Rectal smooth muscle tissue (tissue), 1 donor: ENCODE measurements at regions not wholly inside any gene's neighbourhood (a gene's known extent, or its start where the extent isn't known, plus 50 kb on each side); places are given as distances from the start of the nearest gene placed in this dataset.
"Not testable (repeated sequence)": the region's sequence is repeated elsewhere in the genome, so short reads cannot be mapped to it uniquely, and the experiment has no call there.

ENCODE experiments used
- H3K27ac ChIP-seq: one replicate; pipeline ENCODE4 v1.7.0; 2013; ENCODE audit warnings: low read depth, low read length, inconsistent platforms
- H3K27me3 ChIP-seq: one replicate; pipeline ENCODE4 v1.7.0; 2013; ENCODE audit warnings: low read length; ENCODE audit not compliant: control insufficient read depth, insufficient read depth
- H3K36me3 ChIP-seq: one replicate; pipeline ENCODE4 v1.7.0; 2013; ENCODE audit warnings: low read length; ENCODE audit not compliant: control insufficient read depth, insufficient read depth
- H3K4me1 ChIP-seq: one replicate; pipeline ENCODE4 v1.7.0; 2013; ENCODE audit warnings: low read length; ENCODE audit not compliant: control insufficient read depth, insufficient read depth
- H3K4me3 ChIP-seq: one replicate; pipeline ENCODE4 v1.7.0; 2013; ENCODE audit warnings: low read length
- H3K9ac ChIP-seq: one replicate; pipeline ENCODE4 v1.7.0; 2013; ENCODE audit warnings: low read length

- Histone ChIP-seq H3K36me3 (no peaks in the 10 kb centered on the region), H3K9ac (no peak overlapping the region), H3K27ac (no peak overlapping the region), H3K27me3 (no peaks in the 10 kb centered on the region), H3K4me3 (no peak overlapping the region), H3K4me1 (peaks cover 6% of the 10 kb centered on the region)
Observed at GRCh38 chr5:144024545-144024944, 145.9 kb downstream of the YIPF5 start.

- no peak overlapping the region for H3K27ac ChIP-seq
- no peak overlapping the region for H3K9ac ChIP-seq
- H3K4me3 ChIP-seq = no peak overlapping the region
- no peaks in the 10 kb centered on the region for H3K27me3 ChIP-seq
- peaks cover 6% of the 10 kb centered on the region for H3K4me1 ChIP-seq
- H3K36me3 ChIP-seq = no peaks in the 10 kb centered on the region
Observed at GRCh38 chr5:144026286-144026685, 144.2 kb downstream of the YIPF5 start.

GRCh38 chr5:144028058-144028457 is 142.4 kb downstream of the YIPF5 start:
- Histone ChIP-seq H3K36me3 (no peaks in the 10 kb centered on the region), H3K27me3 (no peaks in the 10 kb centered on the region), H3K27ac (peak overlapping the region; percentile 52), H3K9ac (no peak overlapping the region), H3K4me1 (peaks cover 7% of the 10 kb centered on the region), H3K4me3 (no peak overlapping the region)

- Histone ChIP-seq H3K4me1 (peaks cover 12% of the 10 kb centered on the region), H3K27me3 (no peaks in the 10 kb centered on the region), H3K36me3 (no peaks in the 10 kb centered on the region), H3K27ac (peak overlapping the region; percentile 52), H3K9ac (no peak overlapping the region), H3K4me3 (no peak overlapping the region)
Observed at GRCh38 chr5:144028636-144029035, 141.8 kb downstream of the YIPF5 start.

- H3K9ac ChIP-seq = no peak overlapping the region
- peaks cover 12% of the 10 kb centered on the region for H3K4me1 ChIP-seq
- H3K4me3 ChIP-seq = no peak overlapping the region
- H3K36me3 ChIP-seq = no peaks in the 10 kb centered on the region
- no peaks in the 10 kb centered on the region for H3K27me3 ChIP-seq
- no peak overlapping the region for H3K27ac ChIP-seq
Observed at GRCh38 chr5:144030904-144031303, 139.6 kb downstream of the YIPF5 start.

- no peak overlapping the region for H3K4me3 ChIP-seq
- no peak overlapping the region for H3K27ac ChIP-seq
- no peaks in the 10 kb centered on the region for H3K36me3 ChIP-seq
- peaks cover 12% of the 10 kb centered on the region for H3K4me1 ChIP-seq
- H3K9ac ChIP-seq = no peak overlapping the region
- no peaks in the 10 kb centered on the region for H3K27me3 ChIP-seq
Observed at GRCh38 chr5:144032375-144032774, 138.1 kb downstream of the YIPF5 start.

GRCh38 chr5:144033486-144033885 is 137.0 kb downstream of the YIPF5 start:
- no peaks in the 10 kb centered on the region for H3K27me3 ChIP-seq
- no peak overlapping the region for H3K9ac ChIP-seq
- peaks cover 6% of the 10 kb centered on the region for H3K4me1 ChIP-seq
- H3K4me3 ChIP-seq = no peak overlapping the region
- H3K27ac ChIP-seq = no peak overlapping the region
- no peaks in the 10 kb centered on the region for H3K36me3 ChIP-seq

- Histone ChIP-seq H3K27me3 (no peaks in the 10 kb centered on the region), H3K4me3 (no peak overlapping the region), H3K27ac (no peak overlapping the region), H3K36me3 (no peaks in the 10 kb centered on the region), H3K9ac (no peak overlapping the region), H3K4me1 (peaks cover 6% of the 10 kb centered on the region)
Observed at GRCh38 chr5:144035046-144035740, 135.3 kb downstream of the YIPF5 start.

DNA sequence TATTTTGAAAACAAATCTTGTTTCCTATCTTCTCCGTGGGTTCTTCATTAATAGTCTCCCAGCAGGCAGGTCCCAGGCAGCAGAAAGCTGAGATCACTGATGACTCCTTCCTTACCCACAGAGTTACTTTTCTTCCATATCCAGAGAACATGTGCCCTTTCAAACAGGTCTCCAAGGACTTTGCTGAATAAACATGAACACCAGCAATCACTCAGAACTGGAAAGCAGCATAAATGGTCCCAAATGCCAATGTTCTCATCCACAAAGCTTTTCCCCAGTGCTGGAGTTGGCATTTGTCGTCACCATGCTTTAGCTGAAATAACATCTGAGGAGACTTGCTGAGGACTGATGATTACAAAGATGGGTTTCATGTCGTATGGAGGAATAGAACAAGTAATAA is 134.0 kb downstream of the YIPF5 start:
- H3K27me3 ChIP-seq = no peaks in the 10 kb centered on the region
- no peak overlapping the region for H3K27ac ChIP-seq
- H3K4me3 ChIP-seq = no peak overlapping the region
- no peak overlapping the region for H3K9ac ChIP-seq
- H3K36me3 ChIP-seq = no peaks in the 10 kb centered on the region
- H3K4me1 ChIP-seq = peaks cover 6% of the 10 kb centered on the region

DNA sequence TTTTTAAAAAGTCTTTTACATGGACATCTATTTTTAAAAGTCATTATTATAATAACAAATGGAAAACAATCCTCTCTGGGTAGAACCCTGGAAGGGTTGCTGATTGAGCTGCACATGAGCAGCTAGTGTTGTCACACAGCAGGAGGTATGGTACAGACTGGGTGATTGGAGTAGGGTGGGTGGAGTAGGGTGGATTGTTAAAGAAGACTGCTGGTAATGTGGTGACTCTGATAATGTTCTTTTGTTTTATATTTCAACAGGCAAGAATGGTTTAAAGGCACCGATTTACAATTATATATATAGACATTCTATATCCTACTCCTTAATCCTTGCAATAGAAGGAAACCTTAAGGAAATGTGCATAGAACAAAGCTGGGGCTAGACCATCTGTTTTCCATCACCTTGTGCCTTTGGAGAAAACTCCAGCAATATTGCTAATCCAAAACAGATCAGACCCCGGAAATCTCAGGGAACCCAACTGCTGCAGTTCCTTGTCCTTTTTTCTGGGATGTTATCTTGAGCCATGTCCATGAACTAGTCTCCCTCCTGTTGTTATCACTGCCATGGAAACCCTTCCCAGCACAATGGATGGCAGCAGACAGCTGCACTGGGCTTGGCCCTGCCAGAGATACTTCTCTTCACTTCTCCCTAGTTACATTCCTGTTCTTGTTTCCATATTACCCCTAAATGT is 129.7 kb downstream of the YIPF5 start:
- no peak overlapping the region for H3K27ac ChIP-seq
- no peaks in the 10 kb centered on the region for H3K36me3 ChIP-seq
- H3K4me3 ChIP-seq = no peak overlapping the region
- no peaks in the 10 kb centered on the region for H3K27me3 ChIP-seq
- H3K9ac ChIP-seq = no peak overlapping the region
- no peaks in the 10 kb centered on the region for H3K4me1 ChIP-seq

DNA sequence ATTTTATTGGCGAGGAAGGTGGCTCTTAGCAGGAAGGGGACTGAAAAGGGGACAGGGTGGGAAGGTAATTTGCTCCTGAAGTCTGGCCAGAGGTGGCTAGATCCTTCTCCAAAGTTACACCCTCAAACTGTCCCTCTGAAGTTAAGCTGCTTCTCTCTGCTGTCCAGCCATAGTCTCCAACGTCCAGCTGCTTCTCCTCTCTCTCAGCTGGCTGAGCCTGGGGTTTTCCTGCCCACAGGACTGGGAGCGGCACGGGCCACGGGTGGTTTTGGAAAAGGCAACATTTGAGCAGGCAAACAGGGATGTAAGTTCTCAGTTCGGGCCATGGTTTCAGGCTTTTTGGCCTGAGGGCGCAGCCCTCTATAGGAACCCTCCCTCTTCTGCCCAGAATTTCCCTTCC is 128.3 kb downstream of the YIPF5 start:
- Histone ChIP-seq H3K4me1 (no peaks in the 10 kb centered on the region), H3K4me3 (no peak overlapping the region), H3K9ac (no peak overlapping the region), H3K36me3 (no peaks in the 10 kb centered on the region), H3K27me3 (no peaks in the 10 kb centered on the region), H3K27ac (no peak overlapping the region)

GRCh38 chr5:144048259-144048856 is 122.1 kb downstream of the YIPF5 start:
- H3K4me3 ChIP-seq = no peak overlapping the region
- no peak overlapping the region for H3K9ac ChIP-seq
- no peaks in the 10 kb centered on the region for H3K4me1 ChIP-seq
- H3K27ac ChIP-seq = no peak overlapping the region
- H3K27me3 ChIP-seq = no peaks in the 10 kb centered on the region
- H3K36me3 ChIP-seq = no peaks in the 10 kb centered on the region

DNA sequence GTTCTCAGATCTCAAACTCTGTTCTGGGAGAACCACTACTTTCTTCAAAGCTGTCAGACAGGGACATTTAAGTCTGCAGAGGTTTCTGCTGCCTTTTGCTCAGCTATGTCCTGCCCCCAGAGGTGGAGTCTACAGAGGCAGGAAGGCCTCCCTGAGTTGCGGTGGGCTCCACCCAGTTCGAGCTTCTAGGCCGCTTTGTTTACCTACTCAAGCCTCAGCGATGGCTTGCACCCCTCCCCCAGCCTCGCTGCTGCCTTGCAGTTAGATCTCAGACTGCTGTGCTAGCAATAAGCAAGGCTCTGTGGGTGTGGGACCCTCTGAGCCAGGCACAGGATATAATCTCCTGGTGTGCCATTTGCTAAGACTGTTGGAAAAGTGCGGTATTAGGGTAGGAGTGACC is 115.1 kb downstream of the YIPF5 start:
- H3K4me1 ChIP-seq, H3K27me3 ChIP-seq, H3K9ac ChIP-seq, H3K36me3 ChIP-seq, H3K4me3 ChIP-seq, H3K27ac ChIP-seq: not testable (repeated sequence)
